GM12878 (cell line): ENCODE measurements at regions not wholly inside any gene's neighbourhood (a gene's known extent, or its start where the extent isn't known, plus 50 kb on each side); places are given as distances from the start of the nearest gene placed in this dataset.

ENCODE experiments used
- ATAC-seq: fragments of 200-7000 bp; cut with Tn5 transposase; 3 replicates; pipeline ENCODE4 v1.9.1; 2020; ENCODE audit warnings: mild to moderate bottlenecking, moderate library complexity
- BruUV-seq: library from RNA; stranded (reverse); fragments of 400-500 nt; replicated peaks from 2 replicates; lab custom pipeline; 2021; lab: Mats Ljungman, UMichigan
- CTCF ChIA-PET: fragments of 300-600 bp; sonication (Branson Sonifier 250); formaldehyde crosslinking; extraction: SDS; loops from one replicate; lab custom pipeline; 2021; ENCODE audit warnings: inconsistent platforms; lab: Yijun Ruan, JAX
- POLR2A ChIA-PET: fragments of 350-600 bp; formaldehyde crosslinking; extraction: SDS; loops from one replicate; lab custom pipeline; 2021; ENCODE audit warnings: inconsistent platforms; lab: Charles Lee
- RAD21 ChIA-PET: fragments of 300-600 bp; sonication (Branson Sonifier 250); formaldehyde crosslinking; loops from one replicate; lab custom pipeline; 2023; ENCODE audit warnings: antibody characterized with exemption; ENCODE audit not compliant: unreplicated experiment; lab: Charles Lee
- SMC1A ChIA-PET: fragments of 300-600 bp; sonication (Branson Sonifier 250); formaldehyde crosslinking; loops from one replicate; lab custom pipeline; 2023; ENCODE audit not compliant: unreplicated experiment, uncharacterized antibody; lab: Charles Lee
- DNase-seq: peaks from one replicate; pipeline ENCODE4 v3.0.0-alpha.2; 2011; ENCODE audit warnings: low read depth, low spot score
- FAIRE-seq: peaks from 3 replicates; lab custom pipeline; 2011; peaks lifted over from hg19 to GRCh38; lab: Jason Lieb, UNC
- H2AFZ ChIP-seq: 2 replicates; pipeline ENCODE4 v1.6.0; 2011; ENCODE audit warnings: low read depth, low read length, control low read depth; ENCODE audit not compliant: control insufficient read depth
- H3K27ac ChIP-seq: 2 replicates; pipeline ENCODE4 v1.5.1; 2011; ENCODE audit warnings: control low read depth; ENCODE audit not compliant: control insufficient read depth, insufficient read depth
- H3K27me3 ChIP-seq, 2 experiments: replicated peaks in 1 of 2; 2 replicates each; pipeline versions ENCODE4 v1.6.0 to v1.6.1; 2011; ENCODE audit warnings: low read length in 1 of 2; ENCODE audit not compliant: control insufficient read depth in 2 of 2, insufficient read depth in 2 of 2
- H3K36me3 ChIP-seq, 2 experiments: 2 replicates each; pipeline ENCODE4 v1.5.1; 2011; ENCODE audit warnings: low read length in 1 of 2; ENCODE audit not compliant: control insufficient read depth in 2 of 2, insufficient read depth in 2 of 2
- H3K4me1 ChIP-seq: 2 replicates; pipeline ENCODE4 v1.6.1; 2011; ENCODE audit warnings: mild to moderate bottlenecking, low read length, moderate library complexity, mixed read lengths; ENCODE audit not compliant: control insufficient read depth, insufficient read depth
- H3K4me2 ChIP-seq: 2 replicates; pipeline ENCODE4 v1.6.0; 2011; ENCODE audit warnings: control low read depth; ENCODE audit not compliant: control insufficient read depth, insufficient read depth
- H3K4me3 ChIP-seq: fragments of 200-600 bp; sonication (generic); 2 replicates; pipeline ENCODE4 v1.5.1; 2016
- H3K79me2 ChIP-seq: 2 replicates; pipeline ENCODE4 v1.6.0; 2011; ENCODE audit warnings: low read length; ENCODE audit not compliant: control insufficient read depth, insufficient read depth
- H3K9ac ChIP-seq: 2 replicates; pipeline ENCODE4 v1.8.0; 2011; ENCODE audit warnings: low read length, control low read depth, mixed read lengths; ENCODE audit not compliant: control insufficient read depth, insufficient read depth
- H3K9me3 ChIP-seq: replicated peaks from 3 replicates; pipeline ENCODE4 v1.5.1; 2011; ENCODE audit warnings: mild to moderate bottlenecking, low read length; ENCODE audit not compliant: control insufficient read depth, insufficient read depth
- H4K20me1 ChIP-seq: 2 replicates; pipeline ENCODE4 v1.6.0; 2011; ENCODE audit not compliant: control insufficient read depth, insufficient read depth
- ASH2L ChIP-seq: fragments of 300-600, 200-600 bp; sonication (generic); IDR thresholded peaks from 2 replicates; pipeline ENCODE4 v1.6.1; 2017; ENCODE audit warnings: low read depth, mild to moderate bottlenecking, borderline replicate concordance
- CHD4 ChIP-seq: fragments of 200-600 bp; sonication (generic); IDR thresholded peaks from 2 replicates; pipeline ENCODE4 v1.6.1; 2016; ENCODE audit warnings: mild to moderate bottlenecking
- HDAC6 ChIP-seq: fragments of 200-600 bp; sonication (generic); IDR thresholded peaks from one replicate; pipeline ENCODE4 v1.8.0; 2017; ENCODE audit warnings: antibody characterized with exemption; ENCODE audit not compliant: unreplicated experiment
- NFYA ChIP-seq: IDR thresholded peaks from 2 replicates; pipeline ENCODE4 v1.6.1; 2011; ENCODE audit warnings: low read depth, mild to moderate bottlenecking, low read length, improper control_type of control experiment, borderline replicate concordance
- NFYB ChIP-seq: IDR thresholded peaks from 2 replicates; pipeline ENCODE4 v1.6.1; 2011; ENCODE audit warnings: low read depth, mild to moderate bottlenecking, low read length, improper control_type of control experiment, moderate library complexity; ENCODE audit not compliant: insufficient read depth
- PAX5 ChIP-seq: IDR thresholded peaks from 2 replicates; pipeline ENCODE4 v1.6.1; 2011; ENCODE audit warnings: low read depth, low read length, borderline replicate concordance
- SMC3 ChIP-seq: IDR thresholded peaks from 2 replicates; pipeline ENCODE4 v1.6.1; 2011; ENCODE audit warnings: low read length, improper control_type of control experiment, borderline replicate concordance
- STAT1 ChIP-seq: fragments of 450-650 bp; conservative IDR thresholded peaks from 2 replicates; pipeline ENCODE4 v1.6.1; 2014; ENCODE audit warnings: antibody characterized with exemption, mild to moderate bottlenecking
- SUPT20H ChIP-seq: IDR thresholded peaks from 2 replicates; pipeline ENCODE4 v1.6.1; 2011; ENCODE audit warnings: low read depth, mild to moderate bottlenecking, low read length, moderate library complexity, borderline replicate concordance; ENCODE audit not compliant: control insufficient read depth
- YY1 ChIP-seq: IDR thresholded peaks from 2 replicates; pipeline ENCODE4 v1.6.1; 2011; ENCODE audit warnings: low read depth, mild to moderate bottlenecking, low read length
- ZBED1 ChIP-seq: IDR thresholded peaks from 2 replicates; pipeline ENCODE4 v1.6.1; 2016; ENCODE audit warnings: borderline replicate concordance
- ZZZ3 ChIP-seq: IDR thresholded peaks from 2 replicates; pipeline ENCODE4 v1.6.1; 2011; ENCODE audit warnings: low read depth; ENCODE audit not compliant: control insufficient read depth, insufficient read length
- WGBS: methylation state at CpG from one replicate; pipeline ENCODE4 v1.1.6; 2016; ENCODE audit warnings: low lambda C conversion rate; ENCODE audit not compliant: insufficient replicate concordance, insufficient coverage; ENCODE audit errors: missing lambda C conversion rate; 5-methylcytosine and 5-hydroxymethylcytosine counted together
- in situ Hi-C: fragments of 300-500 bp; cut with MboI; formaldehyde crosslinking; loops from 9 replicates; pipeline ENCODE4 v1.14.3; 2018; ENCODE audit warnings: mixed read lengths
- intact Hi-C: fragments of 100-400 bp; cut with micrococcal nuclease; formaldehyde crosslinking; loops from one replicate; pipeline ENCODE4 v1.14.2; 2022; ENCODE audit not compliant: unreplicated experiment
- TF ChIP-seq, protein P1 (sequence below): fragments of 450-650 bp; formaldehyde crosslinking; IDR thresholded peaks from 2 replicates; pipeline ENCODE4 v1.5.0; 2022; ENCODE audit warnings: mild to moderate bottlenecking, missing genetic modification characterization
- TF ChIP-seq, protein P2 (sequence below): fragments of 150-350 bp; IDR thresholded peaks from 2 replicates; pipeline ENCODE4 v1.6.1; 2014; ENCODE audit warnings: mild to moderate bottlenecking, low read depth, low read length

DNA sequence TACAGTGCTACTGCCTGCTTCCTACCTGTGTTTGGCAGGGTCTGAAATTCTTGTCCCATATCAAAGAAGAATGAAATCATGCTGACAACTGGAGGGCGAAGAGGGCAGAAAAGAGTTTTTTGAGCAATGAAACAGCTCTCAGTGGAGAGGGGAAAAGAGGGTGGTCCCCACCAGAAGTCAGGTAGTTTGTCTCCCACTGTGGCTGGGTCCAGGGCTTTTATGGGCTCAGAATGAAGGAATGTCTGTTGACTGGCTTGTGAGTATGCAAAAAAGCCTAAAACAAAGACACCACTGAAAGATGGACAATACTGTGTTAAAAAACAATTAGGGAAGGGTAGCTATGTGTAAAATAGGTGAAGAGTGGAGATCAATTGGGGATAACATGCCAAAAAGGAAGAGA, 115.0 kb downstream of the ADAM29 start:
- no TSS peak for BruUV-seq
- no peaks in the 10 kb centered on the region; the same call in 2 of the 3 replicates for H3K9me3 ChIP-seq
- ChIA-PET SMC1A (interaction anchor here (0.9 to 1.1 kb wide), 3 partner anchors 34 to 158 kb away, joined by 3 to 5 read pairs (median 3); no protein-coding TSS in a partner anchor), CTCF (no interaction called here), RAD21 (no interaction called here), POLR2A (no interaction called here)
- no peak overlapping the region for H3K4me2 ChIP-seq
- H4K20me1 ChIP-seq, result no peaks in the 10 kb centered on the region
- no peak overlapping the region for H3K9ac ChIP-seq
- intact Hi-C loops, result no loop called here
- no peak overlapping the region for H3K4me3 ChIP-seq
- no peak for TF ChIP-seq NFYA
- TF ChIP-seq ZZZ3, result no peak
- no peak for TF ChIP-seq ZBED1
- no peak for TF ChIP-seq SMC3
- TF ChIP-seq YY1, result no peak
- no peak for TF ChIP-seq STAT1
- TF ChIP-seq ASH2L, result no peak
- no peaks in the 10 kb centered on the region for H3K79me2 ChIP-seq
- H3K27ac ChIP-seq, result no peak overlapping the region
- H3K36me3 ChIP-seq, result no peaks in the 10 kb centered on the region
- H3K4me1 ChIP-seq, result no peaks in the 10 kb centered on the region
- 0% methylated on average over 1 of the region's 1 CpG for WGBS
- no peak overlapping the region for H2AFZ ChIP-seq
- no peak for ATAC-seq
- DNase-seq, result no peak
- no peak for FAIRE-seq
- H3K27me3 ChIP-seq, result no peaks in the 10 kb centered on the region
- in situ Hi-C loops, result no loop called here

DNA sequence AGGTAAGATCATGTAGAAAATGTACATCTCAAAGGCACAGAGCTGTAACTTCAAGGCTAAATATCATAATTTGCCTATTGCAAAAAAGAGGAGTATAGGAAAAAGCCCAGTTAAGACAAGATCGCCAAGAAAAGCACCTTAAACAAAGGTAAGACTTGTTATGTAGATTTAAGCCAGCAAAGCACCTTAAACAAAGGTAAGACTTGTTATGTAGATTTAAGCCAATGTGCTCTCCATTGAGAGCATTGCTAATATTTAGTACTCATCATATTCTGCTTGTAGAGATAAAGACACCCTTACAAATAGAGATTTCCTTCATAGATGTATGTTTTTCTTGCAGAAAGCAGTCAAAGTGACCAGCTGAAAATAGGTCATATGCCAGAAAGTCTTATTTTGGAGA, 115.8 kb downstream of the ADAM29 start:
- RAD21 ChIA-PET, result no interaction called here
- CTCF ChIA-PET, result no interaction called here
- no TSS peak for BruUV-seq
- DNase-seq, result no peak
- Histone ChIP-seq H3K9ac (no peak overlapping the region), H3K27me3 (no peaks in the 10 kb centered on the region), H3K9me3 (no peaks in the 10 kb centered on the region; the same call in 2 of the 3 replicates), H2AFZ (no peak overlapping the region), H3K4me3 (no peak overlapping the region), H3K36me3 (no peaks in the 10 kb centered on the region), H4K20me1 (no peaks in the 10 kb centered on the region), H3K4me1 (no peaks in the 10 kb centered on the region), H3K4me2 (no peak overlapping the region), H3K27ac (no peak overlapping the region), H3K79me2 (no peaks in the 10 kb centered on the region)
- FAIRE-seq, result no peak
- intact Hi-C loops, result no loop called here
- SMC1A ChIA-PET, result interaction anchor here (1.0 kb wide), 1 partner anchor 159 kb away, joined by 5 read pairs; no protein-coding TSS in a partner anchor
- in situ Hi-C loops, result no loop called here
- 5% methylated on average over 1 of the region's 1 CpG for WGBS
- ATAC-seq, result no peak
- POLR2A ChIA-PET, result no interaction called here
- no peak for TF ChIP-seq HDAC6
- no peak for TF ChIP-seq CHD4
- TF ChIP-seq NFYB, result no peak
- TF ChIP-seq, protein P1, sequence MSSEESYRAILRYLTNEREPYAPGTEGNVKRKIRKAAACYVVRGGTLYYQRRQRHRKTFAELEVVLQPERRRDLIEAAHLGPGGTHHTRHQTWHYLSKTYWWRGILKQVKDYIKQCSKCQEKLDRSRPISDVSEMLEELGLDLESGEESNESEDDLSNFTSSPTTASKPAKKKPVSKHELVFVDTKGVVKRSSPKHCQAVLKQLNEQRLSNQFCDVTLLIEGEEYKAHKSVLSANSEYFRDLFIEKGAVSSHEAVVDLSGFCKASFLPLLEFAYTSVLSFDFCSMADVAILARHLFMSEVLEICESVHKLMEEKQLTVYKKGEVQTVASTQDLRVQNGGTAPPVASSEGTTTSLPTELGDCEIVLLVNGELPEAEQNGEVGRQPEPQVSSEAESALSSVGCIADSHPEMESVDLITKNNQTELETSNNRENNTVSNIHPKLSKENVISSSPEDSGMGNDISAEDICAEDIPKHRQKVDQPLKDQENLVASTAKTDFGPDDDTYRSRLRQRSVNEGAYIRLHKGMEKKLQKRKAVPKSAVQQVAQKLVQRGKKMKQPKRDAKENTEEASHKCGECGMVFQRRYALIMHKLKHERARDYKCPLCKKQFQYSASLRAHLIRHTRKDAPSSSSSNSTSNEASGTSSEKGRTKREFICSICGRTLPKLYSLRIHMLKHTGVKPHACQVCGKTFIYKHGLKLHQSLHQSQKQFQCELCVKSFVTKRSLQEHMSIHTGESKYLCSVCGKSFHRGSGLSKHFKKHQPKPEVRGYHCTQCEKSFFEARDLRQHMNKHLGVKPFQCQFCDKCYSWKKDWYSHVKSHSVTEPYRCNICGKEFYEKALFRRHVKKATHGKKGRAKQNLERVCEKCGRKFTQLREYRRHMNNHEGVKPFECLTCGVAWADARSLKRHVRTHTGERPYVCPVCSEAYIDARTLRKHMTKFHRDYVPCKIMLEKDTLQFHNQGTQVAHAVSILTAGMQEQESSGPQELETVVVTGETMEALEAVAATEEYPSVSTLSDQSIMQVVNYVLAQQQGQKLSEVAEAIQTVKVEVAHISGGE, result no peak
- no peak for TF ChIP-seq SUPT20H
- no peak for TF ChIP-seq PAX5
- no peak for TF ChIP-seq NFYA
- TF ChIP-seq, protein P2, sequence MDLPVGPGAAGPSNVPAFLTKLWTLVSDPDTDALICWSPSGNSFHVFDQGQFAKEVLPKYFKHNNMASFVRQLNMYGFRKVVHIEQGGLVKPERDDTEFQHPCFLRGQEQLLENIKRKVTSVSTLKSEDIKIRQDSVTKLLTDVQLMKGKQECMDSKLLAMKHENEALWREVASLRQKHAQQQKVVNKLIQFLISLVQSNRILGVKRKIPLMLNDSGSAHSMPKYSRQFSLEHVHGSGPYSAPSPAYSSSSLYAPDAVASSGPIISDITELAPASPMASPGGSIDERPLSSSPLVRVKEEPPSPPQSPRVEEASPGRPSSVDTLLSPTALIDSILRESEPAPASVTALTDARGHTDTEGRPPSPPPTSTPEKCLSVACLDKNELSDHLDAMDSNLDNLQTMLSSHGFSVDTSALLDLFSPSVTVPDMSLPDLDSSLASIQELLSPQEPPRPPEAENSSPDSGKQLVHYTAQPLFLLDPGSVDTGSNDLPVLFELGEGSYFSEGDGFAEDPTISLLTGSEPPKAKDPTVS, result no peak
